B cell (primary cell): ENCODE measurements at regions not wholly inside any gene's neighbourhood (a gene's known extent, or its start where the extent isn't known, plus 50 kb on each side); places are given as distances from the start of the nearest gene placed in this dataset.

ENCODE experiments used
- EZH2 ChIP-seq: IDR thresholded peaks from 2 replicates; pipeline ENCODE4 v1.6.1; 2012; ENCODE audit warnings: borderline replicate concordance, low read depth, mild to moderate bottlenecking, moderate library complexity, low read length; ENCODE audit not compliant: insufficient read depth, poor library complexity, severe bottlenecking
- TF ChIP-seq, protein P1 (sequence below): fragments of 200-600 bp; IDR thresholded peaks from one replicate; pipeline ENCODE4 v1.8.0; 2022; ENCODE audit warnings: antibody characterized with exemption, mild to moderate bottlenecking

DNA sequence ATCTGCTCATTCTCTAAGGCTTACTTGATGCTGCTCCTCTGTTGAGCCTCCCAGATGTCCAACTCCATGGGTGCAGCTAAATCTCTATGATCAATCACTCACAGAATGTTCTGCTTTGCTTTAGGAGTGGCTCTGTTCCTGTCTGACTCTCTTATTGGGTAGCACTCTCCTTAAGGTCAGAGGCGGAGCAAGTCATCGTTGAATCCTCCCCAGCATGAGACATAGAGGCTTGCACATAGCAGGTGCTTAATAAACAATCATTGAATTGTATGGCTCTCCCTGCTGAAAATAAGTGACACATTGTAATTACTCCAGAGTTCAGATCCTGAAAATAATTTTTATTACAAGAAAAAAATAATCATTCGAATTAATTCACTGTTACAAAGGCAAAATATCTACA lies 69.7 kb downstream of the NPS start:
- TF ChIP-seq, protein P1, sequence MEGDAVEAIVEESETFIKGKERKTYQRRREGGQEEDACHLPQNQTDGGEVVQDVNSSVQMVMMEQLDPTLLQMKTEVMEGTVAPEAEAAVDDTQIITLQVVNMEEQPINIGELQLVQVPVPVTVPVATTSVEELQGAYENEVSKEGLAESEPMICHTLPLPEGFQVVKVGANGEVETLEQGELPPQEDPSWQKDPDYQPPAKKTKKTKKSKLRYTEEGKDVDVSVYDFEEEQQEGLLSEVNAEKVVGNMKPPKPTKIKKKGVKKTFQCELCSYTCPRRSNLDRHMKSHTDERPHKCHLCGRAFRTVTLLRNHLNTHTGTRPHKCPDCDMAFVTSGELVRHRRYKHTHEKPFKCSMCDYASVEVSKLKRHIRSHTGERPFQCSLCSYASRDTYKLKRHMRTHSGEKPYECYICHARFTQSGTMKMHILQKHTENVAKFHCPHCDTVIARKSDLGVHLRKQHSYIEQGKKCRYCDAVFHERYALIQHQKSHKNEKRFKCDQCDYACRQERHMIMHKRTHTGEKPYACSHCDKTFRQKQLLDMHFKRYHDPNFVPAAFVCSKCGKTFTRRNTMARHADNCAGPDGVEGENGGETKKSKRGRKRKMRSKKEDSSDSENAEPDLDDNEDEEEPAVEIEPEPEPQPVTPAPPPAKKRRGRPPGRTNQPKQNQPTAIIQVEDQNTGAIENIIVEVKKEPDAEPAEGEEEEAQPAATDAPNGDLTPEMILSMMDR = no peak
- TF ChIP-seq EZH2 = no peak
